ENCODE measurements at regions not wholly inside any gene's neighbourhood (a gene's known extent, or its start where the extent isn't known, plus 50 kb on each side); places are given as distances from the start of the nearest gene placed in this dataset.

DNA sequence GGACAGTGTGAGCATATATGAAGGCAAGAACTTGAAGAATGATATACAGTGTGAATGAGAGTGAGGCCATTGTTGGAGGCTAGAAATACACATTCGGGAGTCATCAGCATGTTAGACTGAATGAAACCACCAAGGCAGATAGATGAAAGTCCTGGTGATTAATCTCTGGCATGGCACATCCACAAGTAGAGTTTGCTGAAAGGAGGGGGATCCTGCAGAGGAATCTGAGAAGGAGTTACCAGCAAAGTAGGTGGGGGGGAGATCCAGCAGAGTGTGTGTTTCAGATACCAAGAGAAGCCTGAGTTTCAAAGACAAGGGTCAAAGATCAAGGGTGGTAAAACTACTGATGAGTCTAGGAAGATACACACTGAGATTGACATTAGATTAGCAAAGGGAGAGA is 426.7 kb upstream of the DCN start:
- DNase-seq: no peak

DNA sequence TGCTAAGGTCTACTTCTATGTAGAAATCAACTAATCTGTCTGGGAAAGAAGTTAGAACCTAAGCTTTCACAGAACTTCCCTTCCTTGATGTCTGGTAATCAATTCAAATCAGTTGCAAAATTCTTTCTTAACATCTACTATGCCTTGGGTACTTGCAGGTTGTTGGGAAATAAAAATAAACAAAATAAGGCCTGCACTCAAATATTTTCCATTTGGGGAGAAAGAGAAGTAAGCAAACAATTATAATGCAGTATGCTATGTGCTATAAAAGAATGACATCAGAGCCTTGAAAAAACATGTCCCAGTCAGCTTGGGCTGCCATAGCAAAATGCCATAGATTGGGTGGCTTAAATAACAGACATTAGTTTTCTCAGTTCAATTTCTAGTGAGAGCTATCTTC is 425.9 kb upstream of the DCN start:
- DNase-seq: no peak

DNA sequence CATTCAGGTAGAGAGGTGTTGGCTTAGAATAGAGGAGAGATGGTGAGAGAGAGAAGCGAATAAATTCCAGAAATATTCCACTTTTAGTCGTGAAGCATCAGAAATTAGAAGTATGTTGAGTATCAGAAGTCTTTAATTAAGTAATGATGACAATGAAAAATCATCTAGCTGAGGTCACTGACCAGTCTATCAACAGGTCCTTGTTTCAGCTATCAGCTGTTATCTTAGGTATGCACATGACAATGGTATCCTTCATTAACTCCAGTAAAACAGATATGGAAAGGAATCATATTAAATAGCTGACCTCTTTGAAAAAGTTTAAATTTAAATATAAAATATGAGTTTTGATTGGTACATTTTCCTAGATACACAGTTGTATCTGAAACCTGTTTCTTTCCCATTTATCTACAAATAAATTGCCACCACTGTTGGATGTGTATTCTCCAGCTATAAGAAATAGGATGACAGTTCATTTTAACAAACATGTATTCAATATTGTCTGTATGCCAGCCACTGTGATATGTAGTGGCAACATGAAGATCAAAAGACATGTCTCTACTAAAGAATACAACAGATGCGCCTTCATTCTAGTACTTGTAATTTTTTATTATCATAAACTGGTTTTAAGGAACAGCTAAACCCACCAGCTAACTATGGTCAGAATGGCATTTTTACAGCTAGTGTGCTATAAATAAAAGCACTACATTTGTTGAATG is 424.2 kb upstream of the DCN start:
- no peak for DNase-seq

DNA sequence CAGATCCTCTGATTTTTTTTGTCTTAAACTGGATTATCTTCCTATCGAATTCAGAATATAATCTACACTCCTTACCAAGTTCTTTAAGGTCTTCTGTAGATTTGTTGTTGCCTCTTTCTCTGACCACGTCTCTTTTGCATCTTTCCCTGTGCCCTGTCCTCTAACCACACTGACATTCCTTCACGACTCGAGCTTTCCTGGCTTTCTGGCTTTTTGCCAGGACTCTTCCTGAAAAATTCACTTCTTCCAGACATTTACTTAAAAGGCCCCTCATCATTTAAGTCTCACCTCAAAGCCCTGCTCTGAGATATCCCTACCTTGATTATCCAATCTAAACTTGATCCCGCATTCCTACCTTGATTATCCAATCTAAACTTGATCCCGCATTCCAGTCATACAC is 422.3 kb upstream of the DCN start:
- DNase-seq: no peak

DNA sequence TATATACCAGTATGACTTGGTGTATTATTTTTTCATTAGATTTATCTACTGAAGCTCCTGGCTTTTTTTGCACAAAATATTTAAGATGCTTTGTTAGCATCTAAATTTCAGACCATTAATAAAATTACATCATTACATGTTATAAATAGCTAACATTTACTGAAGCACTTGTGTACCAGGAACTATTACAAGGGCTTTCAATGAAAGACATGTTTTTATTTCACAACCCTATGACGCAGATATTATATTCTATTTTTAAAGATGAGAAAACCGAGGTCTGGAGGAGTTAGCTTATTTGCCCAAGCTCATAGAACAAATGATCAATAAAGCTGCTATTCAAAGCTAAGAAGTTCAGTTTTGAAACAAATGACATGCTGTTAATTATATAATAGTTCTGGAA is 420.4 kb upstream of the DCN start:
- no peak for DNase-seq

DNA sequence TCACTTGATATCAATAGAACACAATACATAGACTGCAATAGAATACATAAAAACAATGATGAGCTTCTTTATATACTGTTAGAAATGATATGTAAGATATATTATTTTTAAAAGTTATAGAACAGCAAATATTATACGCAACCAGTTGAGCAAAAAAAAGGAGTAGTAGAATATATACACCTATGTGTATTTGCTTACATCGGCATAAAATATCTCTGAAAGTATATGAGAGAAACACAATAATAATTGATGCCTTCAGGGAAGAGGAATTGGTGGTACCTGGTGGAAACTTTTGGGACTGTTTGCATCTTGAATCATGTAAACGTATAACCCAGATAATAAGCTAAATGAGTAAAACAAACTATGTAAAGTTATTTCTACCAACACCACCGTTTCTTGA is 418.4 kb upstream of the DCN start:
- DNase-seq: no peak

DNA sequence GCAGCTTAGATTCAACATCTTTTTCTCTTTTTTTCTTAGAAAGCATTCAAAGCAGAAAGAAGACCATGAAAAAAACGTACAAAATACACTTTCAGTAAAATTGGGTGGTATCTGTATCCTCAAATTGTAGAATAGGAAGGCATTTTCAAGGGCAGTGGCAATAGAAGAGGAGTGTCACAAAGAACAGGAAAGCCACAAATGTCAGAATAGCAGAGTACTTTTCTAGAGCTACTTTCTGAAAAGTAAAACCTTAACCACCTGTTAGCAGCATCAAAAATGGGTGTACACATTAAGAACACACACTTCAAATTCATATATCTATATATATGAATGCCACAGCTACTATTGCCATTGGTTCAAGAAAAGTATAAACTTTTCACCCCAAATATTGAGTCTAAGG is 412.1 kb upstream of the DCN start:
- no peak for DNase-seq

DNA sequence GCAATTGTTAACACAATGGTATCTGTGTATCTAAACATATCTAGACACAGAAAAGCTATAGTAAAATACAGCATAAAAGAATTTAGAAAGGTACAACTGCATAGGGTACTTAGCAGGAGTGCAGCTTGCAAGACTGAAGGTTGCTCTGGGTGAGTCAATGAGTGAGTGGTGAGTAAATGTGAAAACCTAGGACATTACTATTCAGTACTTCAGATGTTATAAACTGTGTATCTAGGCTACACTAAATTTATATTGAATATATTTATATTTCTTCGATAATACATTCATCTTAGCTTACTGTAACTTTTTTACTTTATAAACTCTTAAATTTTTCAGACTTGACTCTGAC is 409.0 kb upstream of the DCN start:
- DNase-seq: no peak

DNA sequence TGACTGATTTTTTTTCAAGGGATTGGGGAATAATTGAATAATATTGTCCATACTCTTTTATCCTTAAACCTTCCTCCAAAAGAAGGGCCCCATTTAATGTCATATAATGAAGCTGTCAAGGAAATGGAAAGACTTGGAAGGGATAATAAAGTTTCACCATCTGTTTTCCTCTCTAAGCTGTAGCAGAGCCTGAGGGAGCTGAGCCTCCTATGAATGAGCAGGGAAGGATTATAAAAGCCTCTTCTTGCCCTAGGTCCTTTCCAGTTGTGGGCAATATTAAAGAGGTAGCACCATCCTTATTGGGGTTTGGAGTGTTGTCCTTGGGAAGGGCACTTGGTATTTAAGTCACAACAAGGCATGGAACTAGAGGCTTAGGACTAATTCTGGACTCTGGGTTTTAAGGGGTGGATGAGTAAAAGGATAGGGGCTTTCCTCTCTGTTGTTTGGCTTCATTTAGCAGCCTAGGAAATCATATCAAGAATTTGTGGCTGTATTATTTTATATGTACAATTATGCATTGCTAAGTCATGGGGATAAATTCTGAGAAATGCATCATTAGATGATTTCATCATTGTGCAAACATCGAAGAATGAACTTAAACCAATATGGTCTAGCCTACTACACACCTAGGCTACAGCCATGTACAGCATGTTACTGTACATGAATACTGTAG is 408.5 kb upstream of the DCN start:
- DNase-seq: no peak

DNA sequence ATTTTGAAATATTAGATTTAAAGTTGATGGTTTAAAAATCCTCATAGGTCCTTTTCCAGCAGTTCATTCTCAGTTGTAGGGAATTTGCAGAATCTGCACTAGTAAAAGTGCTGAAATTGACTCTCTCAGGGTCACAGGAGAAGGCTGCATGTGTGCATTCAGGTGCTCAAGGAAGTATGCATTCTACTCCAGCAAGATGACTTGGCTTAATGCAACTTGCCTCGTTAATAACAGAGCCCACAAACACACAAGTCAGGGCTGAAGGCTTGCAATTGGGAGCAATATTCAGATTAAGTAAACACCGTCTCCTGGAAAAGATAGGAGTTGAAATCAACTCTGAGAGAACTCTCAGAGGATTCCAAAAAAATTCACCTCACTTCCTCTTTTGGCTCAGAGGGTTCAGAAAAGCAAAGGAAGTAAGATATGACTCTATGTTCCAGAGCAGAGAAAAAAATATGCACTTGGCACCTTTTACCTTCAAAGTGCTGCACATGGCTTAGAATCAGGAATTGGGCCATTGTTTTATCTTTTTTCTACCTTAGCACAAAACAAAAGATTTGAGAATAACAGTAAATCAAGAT is 406.3 kb upstream of the DCN start:
- no peak for DNase-seq

DNA sequence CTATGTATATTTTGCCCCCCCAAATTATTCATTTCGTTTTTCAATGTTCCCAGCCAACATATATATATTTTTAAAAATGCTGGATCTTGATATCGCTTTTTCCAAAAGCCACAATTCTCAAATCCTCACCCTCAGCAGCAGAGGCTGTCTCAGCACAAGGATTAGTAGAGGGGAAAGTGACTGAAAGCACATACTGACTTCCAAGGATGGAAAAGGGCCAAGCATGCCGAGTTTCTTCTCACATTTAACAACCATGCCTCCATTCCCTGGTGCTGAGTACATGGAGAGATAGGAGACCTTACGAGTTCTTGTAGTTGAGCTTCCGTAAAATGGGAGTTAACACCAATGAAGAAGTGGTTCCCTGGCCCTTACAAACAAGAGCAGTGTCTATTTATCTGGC is 403.4 kb upstream of the DCN start:
- DNase-seq: no peak

DNA sequence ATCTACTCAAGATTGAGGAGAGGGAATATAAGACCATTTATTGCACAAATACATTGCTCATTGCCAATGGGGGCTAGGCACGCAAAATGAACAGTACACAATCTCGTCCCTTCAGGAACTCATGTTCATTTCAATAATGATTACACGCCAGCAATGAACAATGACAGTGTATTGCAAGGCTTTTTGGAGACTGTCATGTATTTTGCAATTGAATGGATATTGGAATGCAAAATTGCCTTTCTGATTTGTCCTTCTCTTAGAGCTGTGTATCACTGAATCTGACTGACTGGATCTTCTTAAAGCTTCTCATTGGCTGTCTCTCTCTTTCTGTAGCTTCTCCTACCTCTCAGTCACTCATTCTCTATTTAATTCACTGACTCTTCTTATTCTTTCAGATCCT is 400.2 kb upstream of the DCN start:
- DNase-seq: no peak

DNA sequence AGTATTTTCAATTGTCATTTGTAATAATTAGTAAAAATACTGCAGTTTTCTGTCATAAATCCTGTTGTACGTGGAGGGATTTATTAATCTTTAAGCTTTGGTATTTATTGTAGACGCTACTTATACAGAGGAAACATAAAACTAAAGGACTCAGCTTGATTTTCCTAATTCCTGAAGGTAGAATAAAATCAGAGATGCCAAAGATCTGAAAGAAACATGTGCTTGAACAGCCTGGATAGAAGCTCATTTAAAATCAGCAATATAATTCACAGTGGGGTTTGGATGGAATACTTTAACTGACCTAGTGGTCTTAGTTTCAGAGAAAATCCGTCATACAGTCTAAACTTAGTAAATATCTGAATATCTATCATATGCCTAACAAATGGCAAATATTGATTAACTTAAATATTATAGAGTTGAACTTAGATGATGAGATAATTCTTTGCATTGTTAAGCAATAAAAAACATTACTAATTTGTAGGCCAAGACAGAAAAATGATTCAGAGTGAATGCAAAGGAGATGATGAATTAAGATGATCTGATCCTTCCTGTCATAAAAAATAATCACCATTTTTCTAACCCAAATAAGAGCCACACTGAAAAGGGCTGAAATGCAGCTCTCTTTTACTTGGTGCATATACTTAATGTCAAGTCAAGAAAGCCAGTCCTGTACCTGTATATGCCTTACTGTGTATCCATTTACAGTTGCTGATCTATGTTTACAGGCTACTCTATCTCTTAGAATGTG is 397.1 kb upstream of the DCN start:
- DNase-seq: no peak

DNA sequence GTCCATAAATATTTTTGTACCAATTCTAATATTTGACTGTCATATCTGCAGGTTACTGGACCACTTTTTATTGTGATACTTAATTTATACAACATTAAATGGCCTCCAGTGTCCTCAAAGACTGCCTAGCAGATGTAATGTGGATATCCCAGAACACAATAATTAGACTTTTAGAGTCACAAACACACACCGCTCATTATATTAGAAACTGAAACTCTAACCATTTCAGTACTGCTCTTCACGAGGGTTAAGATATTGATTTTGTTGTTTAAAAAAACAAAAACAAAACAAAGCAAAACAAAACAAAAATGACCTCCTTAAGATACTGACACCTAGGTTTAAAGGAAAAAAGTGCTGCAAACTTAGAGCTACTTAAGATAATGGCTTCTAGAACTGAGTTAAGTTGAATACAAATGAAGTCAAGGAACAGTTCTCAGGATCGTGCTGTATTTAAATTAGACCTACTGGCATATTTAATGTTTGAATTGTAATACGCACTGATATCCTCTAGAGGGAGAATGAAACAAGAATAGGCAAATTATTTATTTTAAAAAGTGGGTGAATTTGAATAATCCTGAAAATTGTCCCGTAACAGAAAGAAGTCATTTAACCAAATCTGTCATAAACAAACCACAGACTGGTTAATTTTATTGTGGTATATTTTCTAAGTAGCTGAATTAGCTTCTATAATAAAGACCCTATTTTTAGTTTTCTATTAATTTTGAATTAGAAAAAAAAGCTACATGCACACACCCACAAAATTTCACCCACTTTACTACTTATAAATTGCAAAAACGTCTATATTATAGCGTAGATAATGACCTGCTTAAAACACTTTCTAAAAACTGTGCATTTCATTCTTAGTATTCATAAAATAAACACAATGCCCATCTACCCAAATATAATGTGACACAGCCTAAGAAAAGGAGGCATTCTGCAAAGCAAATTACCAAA is 395.2 kb upstream of the DCN start:
- DNase-seq: no peak

DNA sequence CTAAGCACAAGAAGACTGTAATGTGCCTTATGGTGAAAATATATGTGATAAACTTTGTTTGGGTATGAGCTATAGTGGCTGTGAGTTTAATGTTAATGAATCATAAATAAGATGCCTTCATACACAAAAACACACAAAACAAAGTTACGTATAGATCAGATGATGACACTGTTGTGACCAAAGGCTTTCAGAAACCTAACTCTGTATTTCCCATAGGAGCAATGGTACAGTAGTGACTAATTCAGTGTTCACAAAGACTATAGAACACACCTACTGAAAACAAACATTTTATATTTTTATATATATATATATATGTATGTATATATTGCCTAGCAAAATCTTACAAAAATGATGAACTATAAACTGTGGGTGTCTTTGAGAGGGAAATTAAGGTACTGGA is 393.8 kb upstream of the DCN start:
- DNase-seq: no peak

DNA sequence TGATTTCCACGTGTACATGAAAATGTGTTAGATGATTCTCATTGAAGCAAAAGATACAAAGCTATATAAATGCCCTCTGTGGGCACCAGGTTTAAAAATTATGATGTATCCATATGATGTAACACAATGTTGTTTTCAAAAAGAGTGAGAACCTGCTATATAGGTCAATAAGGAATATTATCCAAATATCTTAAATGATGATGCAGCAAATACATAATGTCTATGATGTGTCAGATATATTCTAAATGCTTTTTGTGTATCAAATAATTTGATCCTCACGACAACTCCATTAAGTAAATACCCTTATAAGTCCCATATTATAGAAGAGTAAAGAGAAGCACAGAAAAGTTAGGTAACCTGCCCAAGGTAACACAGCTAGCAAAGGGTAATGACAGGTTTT is 393.0 kb upstream of the DCN start:
- no peak for DNase-seq

DNA sequence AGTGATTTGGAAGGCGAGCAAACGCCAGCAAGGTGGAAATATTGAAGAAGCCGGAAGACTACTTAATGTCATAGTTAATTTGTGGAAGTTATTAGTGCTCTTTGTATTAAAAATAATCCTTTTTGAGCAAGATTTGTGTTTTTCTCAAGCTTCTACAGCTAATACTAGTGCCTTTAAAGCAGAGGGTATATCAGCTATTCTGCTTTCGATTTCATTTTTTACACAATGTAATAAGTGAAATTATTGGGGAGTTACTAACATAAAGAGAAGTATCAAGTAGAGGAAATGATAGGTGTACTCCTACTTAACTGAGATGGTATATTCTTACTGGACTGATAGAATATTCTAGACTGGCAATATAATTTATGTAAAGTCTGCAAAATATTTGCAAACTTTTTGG is 392.4 kb upstream of the DCN start:
- DNase-seq: no peak

DNA sequence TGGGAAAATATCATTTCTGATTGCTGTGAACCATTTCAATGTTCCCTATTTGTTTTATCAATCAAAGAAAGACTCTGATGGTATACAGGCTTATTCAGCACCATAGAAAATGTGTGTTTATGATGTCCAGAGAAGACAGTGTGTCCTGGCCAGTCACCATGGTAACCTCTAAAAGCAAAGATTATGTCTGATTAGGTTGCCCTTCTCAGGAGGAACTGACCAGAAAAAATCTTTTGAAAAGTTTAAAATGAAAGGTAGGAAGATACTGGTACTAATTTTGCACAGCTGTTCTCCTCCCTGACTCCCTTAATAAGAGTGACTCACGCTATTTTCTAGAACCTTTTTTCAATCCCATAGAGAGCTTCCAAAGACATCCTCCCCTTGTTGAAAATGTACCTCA is 391.8 kb upstream of the DCN start:
- no peak for DNase-seq

DNA sequence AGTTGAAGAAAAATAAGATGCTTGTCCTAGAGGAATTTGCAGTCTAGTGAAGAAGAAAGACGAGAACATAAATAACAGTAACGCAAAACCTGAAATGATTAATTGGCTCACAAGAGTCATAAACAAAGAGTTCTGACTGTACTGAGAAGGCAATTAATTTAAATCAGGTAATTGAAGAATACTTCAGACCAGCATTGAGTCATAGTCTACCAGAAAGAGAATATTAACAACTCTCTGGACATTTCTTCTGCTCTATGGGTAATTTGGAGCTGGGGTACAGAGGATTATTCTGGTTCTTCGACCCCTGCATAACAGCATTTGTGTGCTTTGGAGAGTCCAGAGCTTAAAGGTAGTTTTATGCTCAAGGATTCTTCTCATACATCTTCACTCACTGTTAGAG is 390.3 kb upstream of the DCN start:
- DNase-seq: no peak

DNA sequence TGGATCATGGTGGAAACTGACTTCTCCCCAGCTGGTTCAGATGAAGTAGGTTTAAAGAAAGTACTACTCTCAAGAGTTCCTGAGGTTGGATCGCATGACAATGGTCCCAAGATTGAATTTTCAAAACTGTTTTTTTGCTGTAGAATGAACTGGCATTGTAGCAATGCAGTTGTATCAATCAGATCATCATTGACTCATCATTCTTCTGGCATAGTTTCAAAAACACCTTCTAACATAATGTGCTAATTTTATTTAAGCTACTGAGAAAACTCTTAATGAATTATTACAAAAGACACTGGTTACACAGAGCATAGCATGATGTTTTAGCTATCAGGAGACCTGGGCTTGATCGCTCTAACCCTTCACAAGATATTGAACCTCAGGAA is 384.5 kb upstream of the DCN start:
- DNase-seq: no peak

DNA sequence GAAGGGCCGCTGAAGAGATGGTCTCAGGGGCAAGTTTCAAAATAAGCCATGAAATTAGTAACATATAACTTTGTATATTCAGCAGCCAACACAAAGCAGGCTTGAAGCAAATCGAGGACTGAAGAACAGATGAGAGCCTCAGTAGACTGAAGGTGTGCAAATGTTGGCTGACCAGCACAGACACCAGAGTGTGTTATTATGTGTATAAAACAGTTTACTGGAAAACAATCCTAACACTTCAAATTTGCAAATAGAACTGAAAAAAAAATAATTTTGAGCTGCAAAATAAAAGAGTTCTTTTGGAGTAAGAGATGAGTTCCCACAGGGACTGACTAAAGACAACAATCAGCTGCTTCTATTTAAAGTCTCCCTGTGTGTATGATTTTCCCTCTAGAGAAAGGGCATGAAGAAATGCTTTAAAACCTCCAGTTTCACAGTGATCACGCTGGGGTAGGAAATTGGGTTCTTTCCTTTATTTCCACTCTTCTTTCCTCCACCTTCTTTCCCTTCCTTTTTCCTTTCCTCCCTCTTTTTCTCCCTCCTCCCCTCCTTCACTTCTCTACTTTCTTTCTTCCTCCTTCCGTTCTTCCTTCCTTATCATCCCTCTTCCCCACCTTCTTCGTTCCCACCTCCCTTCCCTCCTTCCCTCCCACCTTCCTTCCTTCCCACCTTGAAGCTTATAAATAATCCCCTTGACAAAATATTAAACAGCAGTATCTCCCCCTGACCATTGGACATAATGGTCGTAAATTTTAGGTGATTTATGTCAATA is 383.9 kb upstream of the DCN start:
- DNase-seq: no peak

DNA sequence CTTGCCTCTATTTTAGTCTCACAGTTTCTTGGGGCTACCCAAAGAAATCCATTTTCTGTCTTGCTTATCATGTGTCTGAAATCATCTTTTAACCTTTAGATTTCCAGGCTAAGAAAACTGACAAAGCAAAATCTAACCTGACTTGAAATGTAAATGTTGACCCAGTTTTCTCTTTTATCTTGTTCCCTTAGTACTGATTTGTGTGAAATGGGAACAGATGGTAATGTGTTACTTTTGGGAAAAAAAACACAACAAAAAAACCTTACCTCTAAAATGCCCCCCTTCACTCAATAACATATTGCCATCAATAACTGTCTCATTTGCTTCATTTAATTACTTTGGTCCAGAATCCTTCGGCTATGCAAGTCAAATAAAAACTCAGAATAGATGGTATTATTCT is 383.2 kb upstream of the DCN start:
- DNase-seq: no peak
